Breast epithelium (tissue), 4 donors: ENCODE measurements at regions not wholly inside any gene's neighbourhood (a gene's known extent, or its start where the extent isn't known, plus 50 kb on each side); places are given as distances from the start of the nearest gene placed in this dataset.

Experiments
- DNase-seq, 2 donors: peaks; one replicate each; pipeline ENCODE4 v3.0.0-alpha.2; 2019; ENCODE audit warnings: low spot score in 2 of 2
- H3K27ac ChIP-seq, 2 donors: fragments of 200-600 bp; sonication (generic) in 1 of 2; one replicate each; pipeline ENCODE4 v1.5.1; 2016 to 2019; ENCODE audit warnings: mild to moderate bottlenecking in 1 of 2
- H3K27me3 ChIP-seq, 2 donors: fragments of 200-600 bp; sonication (generic) in 1 of 2; one replicate each; pipeline versions ENCODE4 v1.5.1 to v1.6.0; 2017 to 2019; ENCODE audit warnings: control low read depth in 1 of 2, mild to moderate bottlenecking in 1 of 2
- H3K36me3 ChIP-seq: fragments of 200-600 bp; one replicate; pipeline ENCODE4 v1.5.1; 2019
- H3K4me1 ChIP-seq, 2 donors: fragments of 200-600 bp; sonication (generic); one replicate each; pipeline ENCODE4 v1.5.1; 2016 to 2019; ENCODE audit warnings: control low read depth in 1 of 2
- H3K4me3 ChIP-seq, 3 donors: fragments of 200-600 bp; sonication (generic); 1 replicate in 2 of 3; 2 replicates in 1 of 3; pipeline ENCODE4 v1.5.1; 2016 to 2019; ENCODE audit warnings: mild to moderate bottlenecking in 3 of 3, moderate library complexity in 2 of 3
- H3K9me3 ChIP-seq, 2 donors: fragments of 200-600 bp; sonication (generic) in 1 of 2; one replicate each; pipeline ENCODE4 v1.5.1; 2016 to 2019; ENCODE audit warnings: control low read depth in 1 of 2
- CTCF ChIP-seq, 3 donors: fragments of 450-650 bp; IDR thresholded peaks; one replicate each; pipeline ENCODE4 v1.5.1; 2016 to 2017; ENCODE audit warnings: antibody characterized with exemption in 3 of 3, mild to moderate bottlenecking in 3 of 3, moderate library complexity in 3 of 3
- POLR2A ChIP-seq: fragments of 450-650 bp; IDR thresholded peaks from one replicate; pipeline ENCODE4 v1.6.1; 2016; ENCODE audit warnings: antibody characterized with exemption, mild to moderate bottlenecking, moderate library complexity
- POLR2AphosphoS5 ChIP-seq, 3 donors: sonication (generic); formaldehyde crosslinking; IDR thresholded peaks; one replicate each; pipeline ENCODE4 v1.6.1; 2017; ENCODE audit warnings: antibody characterized with exemption in 3 of 3
- intact Hi-C: fragments of 100-400 bp; cut with DNase I; formaldehyde crosslinking; loops from one replicate; pipeline ENCODE4 v1.15.1; 2023; ENCODE audit warnings: low total_unique reads

GRCh38 chr5:8525819-8526218 is 656.9 kb downstream of the MTRR start:
- no peak overlapping the region for H3K27ac ChIP-seq
- H3K9me3 ChIP-seq: no peaks in the 10 kb centered on the region
- H3K27me3 ChIP-seq: no peaks in the 10 kb centered on the region
- TF ChIP-seq CTCF (IDR thresholded peaks at IDR 0.05): no peak
- no peak for TF ChIP-seq POLR2A
- TF ChIP-seq POLR2AphosphoS5 (IDR thresholded peaks at IDR 0.05): no peak
- no peaks in the 10 kb centered on the region for H3K36me3 ChIP-seq
- H3K4me3 ChIP-seq: no peak overlapping the region
- DNase-seq: no peak
- intact Hi-C loops: no loop called here
- H3K4me1 ChIP-seq: no peaks in the 10 kb centered on the region

- no peak for TF ChIP-seq CTCF (IDR thresholded peaks at IDR 0.05)
- TF ChIP-seq POLR2A: no peak
- TF ChIP-seq POLR2AphosphoS5 (IDR thresholded peaks at IDR 0.05): no peak
- no peaks in the 10 kb centered on the region for H3K27me3 ChIP-seq
- intact Hi-C loops: no loop called here
- no peaks in the 10 kb centered on the region for H3K4me1 ChIP-seq
- H3K27ac ChIP-seq: no peak overlapping the region
- DNase-seq: no peak
- no peaks in the 10 kb centered on the region for H3K36me3 ChIP-seq
- H3K9me3 ChIP-seq: no peaks in the 10 kb centered on the region
- H3K4me3 ChIP-seq: no peak overlapping the region
These were observed 659.2 kb downstream of the MTRR start for GRCh38 chr5:8528106-8528505.

GRCh38 chr5:8538821-8539220 is 669.9 kb downstream of the MTRR start:
- Histone ChIP-seq H3K27ac (no peak overlapping the region), H3K4me1 (no peaks in the 10 kb centered on the region)
- no peak for DNase-seq

GRCh38 chr5:8540317-8540716 is 671.4 kb downstream of the MTRR start:
- Histone ChIP-seq H3K4me1 (no peaks in the 10 kb centered on the region), H3K4me3 (no peak overlapping the region), H3K36me3 (no peaks in the 10 kb centered on the region), H3K27me3 (no peaks in the 10 kb centered on the region), H3K9me3 (no peaks in the 10 kb centered on the region), H3K27ac (no peak overlapping the region)
- TF ChIP-seq POLR2A: no peak
- TF ChIP-seq CTCF (IDR thresholded peaks at IDR 0.05): no peak
- no peak for TF ChIP-seq POLR2AphosphoS5 (IDR thresholded peaks at IDR 0.05)
- DNase-seq: no peak
- intact Hi-C loops: no loop called here

More at GRCh38 chr5:8538821-8539220, 669.9 kb downstream of the MTRR start:
- Histone ChIP-seq H3K9me3 (no peaks in the 10 kb centered on the region), H3K27me3 (no peaks in the 10 kb centered on the region), H3K36me3 (no peaks in the 10 kb centered on the region), H3K4me3 (no peak overlapping the region)
- no peak for TF ChIP-seq CTCF (IDR thresholded peaks at IDR 0.05)
- no peak for TF ChIP-seq POLR2AphosphoS5 (IDR thresholded peaks at IDR 0.05)
- intact Hi-C loops: no loop called here

- intact Hi-C loops: no loop called here
- H3K9me3 ChIP-seq: peaks cover 5 to 24% of the 10 kb centered on the region in 2 donors
- H3K36me3 ChIP-seq: no peaks in the 10 kb centered on the region
- TF ChIP-seq CTCF (IDR thresholded peaks at IDR 0.05) (no peak), POLR2A (no peak), POLR2AphosphoS5 (IDR thresholded peaks at IDR 0.05) (no peak)
- no peak for DNase-seq
- H3K27ac ChIP-seq: no peak overlapping the region
- H3K4me3 ChIP-seq: no peak overlapping the region
- H3K4me1 ChIP-seq: no peaks in the 10 kb centered on the region
- no peaks in the 10 kb centered on the region for H3K27me3 ChIP-seq
These were observed 682.0 kb downstream of the MTRR start for GRCh38 chr5:8550921-8551320.
